T-helper 17 cell (primary cell): ENCODE measurements at regions not wholly inside any gene's neighbourhood (a gene's known extent, or its start where the extent isn't known, plus 50 kb on each side); places are given as distances from the start of the nearest gene placed in this dataset.
"Not testable (repeated sequence)": the region's sequence is repeated elsewhere in the genome, so short reads cannot be mapped to it uniquely, and the experiment has no call there.

Experiments
- ATAC-seq: fragments of 150-1000 bp; cut with Tn5 transposase; 2 replicates; pipeline ENCODE4 v1.10.0; 2021; ENCODE audit warnings: mild to moderate bottlenecking, moderate library complexity
- DNase-seq, 3 donors: peaks; one replicate each; pipeline versions ENCODE4 v3.0.0 to v3.0.0-alpha.2; 2020 to 2021
- H3K9me3 ChIP-seq: one replicate; pipeline ENCODE4 v1.7.0; 2013; ENCODE audit warnings: low read length, mild to moderate bottlenecking; ENCODE audit not compliant: control insufficient read depth, poor library complexity, severe bottlenecking
- H3K27ac Mint-ChIP-seq: one replicate; pipeline ENCODE4 v1.8.0; 2022; ENCODE audit warnings: mild to moderate bottlenecking, moderate library complexity, mixed read lengths
- H3K27me3 Mint-ChIP-seq: one replicate; pipeline ENCODE4 v1.8.0; 2022; ENCODE audit warnings: mixed read lengths
- H3K36me3 Mint-ChIP-seq: one replicate; pipeline ENCODE4 v1.8.0; 2022; ENCODE audit warnings: low read depth, mixed read lengths
- H3K4me1 Mint-ChIP-seq: one replicate; pipeline ENCODE4 v1.8.0; 2022; ENCODE audit warnings: mild to moderate bottlenecking, mixed read lengths
- H3K4me3 Mint-ChIP-seq: one replicate; pipeline ENCODE4 v1.8.0; 2022; ENCODE audit warnings: mild to moderate bottlenecking, moderate library complexity, mixed read lengths

DNA sequence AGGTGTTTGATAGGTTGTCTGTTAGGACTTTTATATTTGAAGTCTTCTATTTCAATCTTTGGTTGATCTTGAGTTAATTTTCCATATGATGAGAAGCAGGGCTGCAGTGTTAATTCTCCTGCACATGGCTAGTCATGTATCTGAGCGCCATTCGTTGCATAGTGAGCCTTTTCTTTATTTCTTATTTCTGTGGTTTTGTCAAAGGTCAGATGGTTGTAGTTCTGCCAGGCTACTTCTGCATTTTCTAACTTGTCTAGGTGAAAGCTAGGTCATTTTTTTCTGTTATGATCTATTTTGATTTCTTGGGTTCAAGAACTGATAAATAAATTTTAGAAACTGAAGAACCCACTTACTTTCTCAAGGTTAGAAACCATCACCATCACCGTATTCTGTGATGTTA, 56.7 kb downstream of the CCDC74A start:
- peaks cover 79% of the 10 kb centered on the region for H3K27me3 Mint-ChIP-seq
- H3K36me3 Mint-ChIP-seq, result peaks cover 5% of the 10 kb centered on the region
- DNase-seq, result no peak
- no peaks in the 10 kb centered on the region for H3K9me3 ChIP-seq
- ATAC-seq, result no peak
- H3K27ac Mint-ChIP-seq, result no peak overlapping the region
- H3K4me1 Mint-ChIP-seq, result peaks cover 6% of the 10 kb centered on the region
- H3K4me3 Mint-ChIP-seq, result no peak overlapping the region

DNA sequence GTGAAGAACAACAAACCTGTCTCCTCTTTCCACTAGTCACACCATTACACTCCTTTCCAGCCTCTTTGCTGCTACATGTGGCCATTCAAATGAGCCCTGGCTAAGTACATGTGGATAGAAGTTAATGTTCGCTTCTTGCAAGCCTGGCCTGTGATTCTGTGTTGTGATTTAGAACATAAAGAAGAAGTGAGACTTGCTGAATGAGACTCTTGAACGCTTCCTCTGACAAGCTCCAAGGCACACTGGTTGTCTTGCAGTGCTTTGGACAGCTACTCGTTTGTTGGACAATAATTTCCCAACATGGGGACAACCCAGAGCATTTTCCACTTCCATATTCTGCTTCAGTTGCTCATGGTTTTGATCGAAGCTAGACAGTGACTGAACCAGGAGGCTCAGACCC, 57.3 kb downstream of the CCDC74A start:
- no peak overlapping the region for H3K27ac Mint-ChIP-seq
- no peaks in the 10 kb centered on the region for H3K9me3 ChIP-seq
- H3K4me3 Mint-ChIP-seq, result no peak overlapping the region
- DNase-seq, result no peak
- ATAC-seq, result no peak
- peaks cover 74% of the 10 kb centered on the region for H3K27me3 Mint-ChIP-seq
- peaks cover 5% of the 10 kb centered on the region for H3K36me3 Mint-ChIP-seq
- H3K4me1 Mint-ChIP-seq, result peaks cover 6% of the 10 kb centered on the region

- peaks cover 6% of the 10 kb centered on the region for H3K4me1 Mint-ChIP-seq
- H3K27ac Mint-ChIP-seq, result no peak overlapping the region
- DNase-seq (no peak), ATAC-seq (no peak)
- no peaks in the 10 kb centered on the region for H3K9me3 ChIP-seq
- no peak overlapping the region for H3K4me3 Mint-ChIP-seq
- peaks cover 4% of the 10 kb centered on the region for H3K36me3 Mint-ChIP-seq
- H3K27me3 Mint-ChIP-seq, result peaks cover 54% of the 10 kb centered on the region
Observed at GRCh38 chr2:131588152-131588873, 60.6 kb downstream of the CCDC74A start.

DNA sequence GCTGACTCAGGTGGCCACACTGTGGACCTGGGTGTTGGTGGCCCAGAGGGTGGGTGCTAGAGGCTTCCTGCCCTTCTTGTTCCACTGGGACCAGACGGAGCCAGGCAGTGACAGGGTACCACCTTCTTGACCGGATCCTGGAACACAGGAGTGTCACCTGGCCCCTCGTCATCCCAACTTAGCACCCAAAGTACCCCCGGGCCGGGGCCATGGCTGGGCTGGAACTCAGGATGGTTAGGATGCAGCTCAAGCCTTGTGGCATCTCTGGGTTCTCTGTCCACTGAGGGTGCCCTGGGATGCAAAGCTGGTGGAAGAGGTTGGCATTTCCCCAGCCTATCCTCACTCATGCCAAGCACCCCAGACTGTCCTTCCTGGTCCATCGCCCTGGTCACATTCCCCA, 61.4 kb downstream of the CCDC74A start:
- not testable (repeated sequence) for ATAC-seq, DNase-seq, H3K4me1 Mint-ChIP-seq, H3K27ac Mint-ChIP-seq, H3K9me3 ChIP-seq, H3K36me3 Mint-ChIP-seq, H3K4me3 Mint-ChIP-seq
- peaks cover 51% of the 10 kb centered on the region for H3K27me3 Mint-ChIP-seq

DNA sequence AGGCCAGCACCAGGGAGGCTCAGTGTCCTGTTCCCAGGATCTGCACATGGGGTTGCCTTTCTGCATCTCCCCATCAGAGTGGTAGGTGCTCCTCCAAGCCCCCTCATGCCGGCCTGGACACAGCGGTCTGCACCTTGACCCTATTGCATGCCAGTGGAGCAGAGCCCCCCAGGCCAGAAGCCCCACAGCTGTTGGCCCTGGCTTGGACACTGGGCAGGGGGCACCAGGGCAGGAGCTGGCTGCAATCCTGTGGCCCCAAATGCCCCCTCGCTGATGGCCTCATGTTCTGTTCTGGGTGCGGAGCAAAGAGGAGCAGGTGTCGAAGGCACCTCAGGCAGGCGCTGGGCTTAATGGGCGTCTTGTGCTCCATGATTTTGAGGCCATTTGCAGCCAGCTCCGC, 62.7 kb downstream of the CCDC74A start:
- H3K27me3 Mint-ChIP-seq, result peaks cover 46% of the 10 kb centered on the region
- no peak for ATAC-seq
- DNase-seq, result no peak
- H3K9me3 ChIP-seq, result no peaks in the 10 kb centered on the region
- H3K27ac Mint-ChIP-seq, result no peak overlapping the region
- peaks cover 3% of the 10 kb centered on the region for H3K36me3 Mint-ChIP-seq
- H3K4me1 Mint-ChIP-seq, result peaks cover 6% of the 10 kb centered on the region
- H3K4me3 Mint-ChIP-seq, result no peak overlapping the region

- H3K9me3 ChIP-seq, result no peaks in the 10 kb centered on the region
- H3K4me3 Mint-ChIP-seq, result no peak overlapping the region
- peaks cover 3% of the 10 kb centered on the region for H3K36me3 Mint-ChIP-seq
- no peak for ATAC-seq
- no peak overlapping the region for H3K27ac Mint-ChIP-seq
- no peak for DNase-seq
- H3K4me1 Mint-ChIP-seq, result peaks cover 6% of the 10 kb centered on the region
- H3K27me3 Mint-ChIP-seq, result peaks cover 43% of the 10 kb centered on the region
Observed at GRCh38 chr2:131590896-131591295, 63.2 kb downstream of the CCDC74A start.

DNA sequence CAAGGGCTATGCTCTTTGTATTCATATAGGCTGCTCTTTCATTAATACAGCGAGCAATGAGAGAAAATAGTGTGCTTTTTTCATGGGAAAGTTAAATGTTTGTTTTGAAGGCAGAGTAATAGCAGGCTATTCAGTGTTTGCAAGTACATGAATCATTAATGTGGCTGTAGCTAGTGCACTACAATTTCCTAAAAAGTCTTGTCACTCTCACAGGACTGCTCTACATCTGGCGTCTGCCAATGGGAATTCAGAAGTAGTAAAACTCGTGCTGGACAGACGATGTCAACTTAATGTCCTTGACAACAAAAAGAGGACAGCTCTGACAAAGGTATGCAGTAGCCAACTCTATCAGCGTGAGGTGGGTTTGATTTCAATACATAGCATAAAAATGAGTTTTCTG, 68.9 kb downstream of the CCDC74A start:
- not testable (repeated sequence) for H3K9me3 ChIP-seq, H3K4me1 Mint-ChIP-seq, ATAC-seq, H3K27ac Mint-ChIP-seq, H3K36me3 Mint-ChIP-seq, DNase-seq, H3K4me3 Mint-ChIP-seq
- H3K27me3 Mint-ChIP-seq, result peaks cover 46% of the 10 kb centered on the region

DNA sequence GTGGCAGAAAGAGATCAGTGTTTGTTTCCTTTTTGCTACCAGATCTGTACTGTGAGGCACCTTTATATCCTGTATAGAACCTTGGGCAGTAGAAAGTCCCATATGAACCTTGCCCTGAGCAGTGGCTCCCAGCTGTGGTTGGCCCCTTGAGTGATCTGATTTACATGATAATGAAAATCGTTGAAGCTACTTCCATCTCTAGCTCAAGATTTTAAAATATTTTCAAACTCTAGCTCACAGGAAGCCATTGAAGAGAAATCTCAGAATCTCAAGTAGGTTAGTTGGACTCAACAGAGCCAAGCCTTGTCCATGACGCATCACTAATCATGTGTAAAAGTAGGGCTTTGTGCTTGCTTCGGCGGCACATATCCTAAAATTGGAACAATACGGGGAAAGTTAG, 74.8 kb downstream of the CCDC74A start:
- not testable (repeated sequence) for ATAC-seq, H3K4me3 Mint-ChIP-seq, H3K27ac Mint-ChIP-seq, DNase-seq, H3K36me3 Mint-ChIP-seq, H3K4me1 Mint-ChIP-seq, H3K9me3 ChIP-seq
- peaks cover 58% of the 10 kb centered on the region for H3K27me3 Mint-ChIP-seq

GRCh38 chr2:131604652-131605051, 77.0 kb downstream of the CCDC74A start:
- not testable (repeated sequence) for DNase-seq, H3K36me3 Mint-ChIP-seq, H3K4me1 Mint-ChIP-seq, H3K9me3 ChIP-seq, ATAC-seq, H3K27ac Mint-ChIP-seq, H3K4me3 Mint-ChIP-seq
- H3K27me3 Mint-ChIP-seq, result peaks cover 70% of the 10 kb centered on the region

GRCh38 chr2:131606366-131606765, 78.7 kb downstream of the CCDC74A start:
- H3K27me3 Mint-ChIP-seq, result peaks cover 62% of the 10 kb centered on the region
- not testable (repeated sequence) for H3K36me3 Mint-ChIP-seq, ATAC-seq, H3K9me3 ChIP-seq, H3K4me1 Mint-ChIP-seq, H3K27ac Mint-ChIP-seq, DNase-seq, H3K4me3 Mint-ChIP-seq

DNA sequence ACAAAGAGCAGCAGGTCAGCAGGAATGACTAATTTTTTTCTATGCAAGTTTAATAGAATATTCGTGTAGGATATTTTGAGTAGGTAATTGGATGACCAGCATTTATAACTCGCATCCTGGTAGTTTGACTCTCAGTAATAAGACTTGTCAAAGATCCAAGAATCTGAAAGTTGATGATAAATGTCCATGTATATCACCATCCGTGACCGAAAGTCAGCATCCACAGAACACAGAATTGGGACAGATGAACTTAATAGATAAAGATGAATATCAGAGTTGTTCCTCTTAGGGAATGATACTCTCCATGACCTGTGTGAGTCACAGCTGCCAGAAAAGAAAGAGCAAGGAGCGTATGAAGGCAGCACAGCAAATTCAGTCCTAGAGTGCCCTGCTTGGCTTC, 79.4 kb downstream of the CCDC74A start:
- ATAC-seq, H3K9me3 ChIP-seq, H3K36me3 Mint-ChIP-seq, DNase-seq, H3K4me3 Mint-ChIP-seq, H3K4me1 Mint-ChIP-seq, H3K27ac Mint-ChIP-seq: not testable (repeated sequence)
- H3K27me3 Mint-ChIP-seq, result peaks cover 63% of the 10 kb centered on the region

DNA sequence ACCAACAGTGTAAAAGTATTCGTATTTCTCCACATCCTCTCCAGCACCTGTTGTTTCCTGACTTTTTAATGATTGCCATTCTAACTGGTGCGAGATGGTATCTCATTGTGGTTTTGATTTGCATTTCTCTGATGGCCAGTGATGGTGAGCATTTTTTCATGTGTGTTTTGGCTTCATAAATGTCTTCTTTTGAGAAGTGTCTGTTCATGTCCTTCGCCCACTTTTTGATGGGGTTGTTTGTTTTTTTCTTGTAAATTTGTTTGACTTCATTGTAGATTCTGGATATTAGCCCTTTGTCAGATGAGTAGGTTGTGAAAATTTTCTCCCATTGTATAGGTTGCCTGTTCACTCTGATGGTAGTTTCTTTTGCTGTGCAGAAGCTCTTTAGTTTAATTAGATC, 86.9 kb downstream of the CCDC74A start:
- not testable (repeated sequence) for H3K36me3 Mint-ChIP-seq, H3K4me1 Mint-ChIP-seq, ATAC-seq, DNase-seq, H3K9me3 ChIP-seq, H3K4me3 Mint-ChIP-seq, H3K27ac Mint-ChIP-seq
- H3K27me3 Mint-ChIP-seq, result peaks cover 29% of the 10 kb centered on the region

DNA sequence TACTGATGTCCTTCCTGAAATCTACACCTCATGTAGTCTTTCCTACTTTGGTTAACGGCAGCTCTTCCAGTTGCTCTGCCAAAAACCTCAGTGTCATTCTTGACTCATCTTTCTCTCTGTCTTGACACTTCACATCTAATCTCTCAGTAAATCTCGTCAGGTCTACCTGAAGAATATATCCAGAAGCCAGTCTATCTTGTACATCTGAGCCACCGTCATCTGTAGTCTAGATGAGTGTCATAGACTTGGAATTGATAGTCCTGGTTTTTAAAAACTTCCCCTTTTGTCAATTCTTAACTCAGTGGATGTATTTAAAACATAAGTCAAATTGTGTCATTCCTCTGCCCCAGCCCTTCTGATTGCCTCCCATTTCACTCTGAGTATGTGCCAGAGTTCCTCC, 90.6 kb downstream of the CCDC74A start:
- H3K4me3 Mint-ChIP-seq, DNase-seq, H3K27ac Mint-ChIP-seq, H3K36me3 Mint-ChIP-seq, ATAC-seq, H3K9me3 ChIP-seq, H3K4me1 Mint-ChIP-seq: not testable (repeated sequence)
- peaks cover 27% of the 10 kb centered on the region for H3K27me3 Mint-ChIP-seq

DNA sequence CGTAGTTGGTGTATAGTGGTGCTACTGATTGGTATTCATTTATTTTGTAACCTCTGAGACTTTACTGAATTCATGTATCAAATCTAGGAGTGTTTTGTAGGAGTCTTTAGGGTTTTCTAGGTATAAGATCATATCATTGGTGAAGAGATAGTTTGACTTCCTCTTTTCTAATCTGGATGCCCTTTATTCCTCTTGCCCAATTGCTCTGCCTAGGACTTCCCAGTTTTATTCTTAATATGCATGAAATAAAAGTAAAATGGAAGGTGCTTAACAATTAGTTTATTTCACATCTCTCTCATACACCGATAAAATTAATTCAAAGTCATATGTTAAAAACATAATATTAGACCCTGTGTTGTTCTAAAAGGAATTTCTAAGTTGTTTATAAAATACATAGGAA, 95.2 kb downstream of the CCDC74A start:
- not testable (repeated sequence) for H3K27ac Mint-ChIP-seq, H3K9me3 ChIP-seq, H3K36me3 Mint-ChIP-seq, H3K4me3 Mint-ChIP-seq, ATAC-seq, DNase-seq, H3K4me1 Mint-ChIP-seq
- H3K27me3 Mint-ChIP-seq, result peaks cover 27% of the 10 kb centered on the region
